Naive thymus-derived CD4-positive, alpha-beta T cell (primary cell): ENCODE measurements at regions not wholly inside any gene's neighbourhood (a gene's known extent, or its start where the extent isn't known, plus 50 kb on each side); places are given as distances from the start of the nearest gene placed in this dataset.

Experiments used
- ATAC-seq: fragments of 150-1000 bp; cut with Tn5 transposase; 2 replicates; pipeline ENCODE4 v1.10.0; 2021; ENCODE audit warnings: mild to moderate bottlenecking, moderate library complexity
- CTCF ChIA-PET: fragments of 350-600 bp; sonication (Branson Sonifier 250); formaldehyde crosslinking; loops from one replicate; lab custom pipeline; 2021; ENCODE audit warnings: antibody characterized with exemption; lab: Charles Lee
- POLR2A ChIA-PET: fragments of 350-600 bp; sonication (Branson Sonifier 250); formaldehyde crosslinking; loops from one replicate; lab custom pipeline; 2021; ENCODE audit warnings: antibody characterized with exemption, inconsistent platforms; lab: Charles Lee
- DNase-seq, 9 donors: peaks; one replicate each; pipeline versions ENCODE4 v3.0.0 to v3.0.0-alpha.2; 2020 to 2022; ENCODE audit warnings: mixed read lengths in 1 of 9
- H3K27ac ChIP-seq: one replicate; pipeline ENCODE4 v1.7.0; 2013; ENCODE audit warnings: mild to moderate bottlenecking, low read depth, low read length, moderate library complexity
- H3K27me3 ChIP-seq, 2 donors: one replicate each; pipeline ENCODE4 v1.7.0; 2013; ENCODE audit warnings: low read length in 2 of 2, mild to moderate bottlenecking in 2 of 2, moderate library complexity in 2 of 2; ENCODE audit not compliant: control insufficient read depth in 2 of 2, insufficient read depth in 2 of 2
- H3K36me3 ChIP-seq, 3 experiments: 1 replicate in 2 of 3; 2 replicates in 1 of 3; pipeline ENCODE4 v1.7.0; 2013; ENCODE audit warnings: low read length in 3 of 3, mild to moderate bottlenecking in 3 of 3, moderate library complexity in 1 of 3; ENCODE audit not compliant: insufficient read depth in 3 of 3, control insufficient read depth in 2 of 3
- H3K4me1 ChIP-seq, 2 donors: one replicate each; pipeline ENCODE4 v1.7.0; 2013; ENCODE audit warnings: low read length in 2 of 2, mild to moderate bottlenecking in 2 of 2, moderate library complexity in 1 of 2; ENCODE audit not compliant: control insufficient read depth in 2 of 2, insufficient read depth in 2 of 2
- H3K4me3 ChIP-seq: 2 replicates; pipeline ENCODE4 v1.7.0; 2013; ENCODE audit warnings: mild to moderate bottlenecking, low read length
- H3K9me3 ChIP-seq, 3 experiments: 1 replicate in 2 of 3; 2 replicates in 1 of 3; pipeline ENCODE4 v1.7.0; 2013; ENCODE audit warnings: low read length in 3 of 3; ENCODE audit not compliant: control insufficient read depth in 2 of 3
- H3K27ac Mint-ChIP-seq, 9 donors: one replicate each; pipeline ENCODE4 v1.8.0; 2020 to 2022; ENCODE audit warnings: mixed read lengths in 9 of 9, mild to moderate bottlenecking in 8 of 9, moderate library complexity in 5 of 9, inconsistent platforms in 2 of 9
- H3K27me3 Mint-ChIP-seq, 5 donors: one replicate each; pipeline ENCODE4 v1.8.0; 2021 to 2022; ENCODE audit warnings: mixed read lengths in 5 of 5, mild to moderate bottlenecking in 1 of 5
- H3K36me3 Mint-ChIP-seq, 5 donors: one replicate each; pipeline ENCODE4 v1.8.0; 2020 to 2022; ENCODE audit warnings: mixed read lengths in 5 of 5, mild to moderate bottlenecking in 3 of 5, inconsistent platforms in 1 of 5
- H3K4me1 Mint-ChIP-seq, 7 donors: one replicate each; pipeline ENCODE4 v1.8.0; 2020 to 2022; ENCODE audit warnings: mixed read lengths in 7 of 7, mild to moderate bottlenecking in 3 of 7, inconsistent platforms in 1 of 7
- H3K4me3 Mint-ChIP-seq, 10 donors: one replicate each; pipeline ENCODE4 v1.8.0; 2020 to 2022; ENCODE audit warnings: mild to moderate bottlenecking in 10 of 10, mixed read lengths in 10 of 10, moderate library complexity in 6 of 10, inconsistent platforms in 2 of 10
- H3K9me3 Mint-ChIP-seq, 11 donors: one replicate each; pipeline ENCODE4 v1.8.0; 2020 to 2022; ENCODE audit warnings: mixed read lengths in 11 of 11, mild to moderate bottlenecking in 4 of 11, inconsistent platforms in 1 of 11, moderate library complexity in 1 of 11
- intact Hi-C, 2 donors: fragments of 100-400 bp; cut with micrococcal nuclease; formaldehyde crosslinking; loops; one replicate each; pipeline ENCODE4 v1.15.1; 2023

- CTCF ChIA-PET, result no interaction called here
- H3K27ac Mint-ChIP-seq, result no peak overlapping the region
- DNase-seq, result no peak
- no peak overlapping the region for H3K4me3 ChIP-seq
- H3K4me3 Mint-ChIP-seq, result no peak overlapping the region
- no peaks in the 10 kb centered on the region for H3K4me1 Mint-ChIP-seq
- peaks cover 0 to 24% (median 6%) of the 10 kb centered on the region in 11 donors for H3K9me3 Mint-ChIP-seq
- no peak for ATAC-seq
- H3K27ac ChIP-seq, result no peak overlapping the region
- no peaks in the 10 kb centered on the region for H3K4me1 ChIP-seq
- H3K27me3 Mint-ChIP-seq, result peaks cover 0 to 12% (median 0%) of the 10 kb centered on the region in 5 donors
- H3K27me3 ChIP-seq, result no peaks in the 10 kb centered on the region
- POLR2A ChIA-PET, result no interaction called here
- intact Hi-C loops, result no loop called here
- H3K36me3 ChIP-seq, result no peaks in the 10 kb centered on the region
- no peaks in the 10 kb centered on the region for H3K36me3 Mint-ChIP-seq
- H3K9me3 ChIP-seq, result no peaks in the 10 kb centered on the region
Observed at GRCh38 chr5:2370626-2371418, 380.7 kb downstream of the IRX2 start.

GRCh38 chr5:2369178-2369577, 382.3 kb downstream of the IRX2 start:
- DNase-seq (no peak), ATAC-seq (no peak)
- Histone ChIP-seq H3K36me3 (no peaks in the 10 kb centered on the region), H3K27ac (no peak overlapping the region), H3K9me3 (no peaks in the 10 kb centered on the region), H3K4me3 (no peak overlapping the region), H3K27me3 (no peaks in the 10 kb centered on the region), H3K4me1 (no peaks in the 10 kb centered on the region)
- no peak overlapping the region for H3K4me3 Mint-ChIP-seq
- no peak overlapping the region for H3K27ac Mint-ChIP-seq
- POLR2A ChIA-PET, result no interaction called here
- H3K9me3 Mint-ChIP-seq, result peaks cover 0 to 26% (median 7%) of the 10 kb centered on the region in 11 donors
- intact Hi-C loops, result no loop called here
- CTCF ChIA-PET, result no interaction called here
- H3K4me1 Mint-ChIP-seq, result no peaks in the 10 kb centered on the region
- peaks cover 0 to 11% (median 5%) of the 10 kb centered on the region in 5 donors for H3K27me3 Mint-ChIP-seq
- H3K36me3 Mint-ChIP-seq, result no peaks in the 10 kb centered on the region

- CTCF ChIA-PET, result no interaction called here
- no peaks in the 10 kb centered on the region for H3K9me3 ChIP-seq
- ATAC-seq (no peak), DNase-seq (no peak)
- no peak overlapping the region for H3K4me3 ChIP-seq
- no peaks in the 10 kb centered on the region for H3K4me1 ChIP-seq
- H3K36me3 ChIP-seq, result no peaks in the 10 kb centered on the region
- no peaks in the 10 kb centered on the region for H3K27me3 ChIP-seq
- H3K9me3 Mint-ChIP-seq, result peaks cover 0 to 25% (median 8%) of the 10 kb centered on the region in 11 donors
- POLR2A ChIA-PET, result no interaction called here
- H3K27ac Mint-ChIP-seq, result no peak overlapping the region
- H3K36me3 Mint-ChIP-seq, result no peaks in the 10 kb centered on the region
- H3K4me1 Mint-ChIP-seq, result no peaks in the 10 kb centered on the region
- H3K27ac ChIP-seq, result no peak overlapping the region
- H3K27me3 Mint-ChIP-seq, result peaks cover 0 to 23% (median 7%) of the 10 kb centered on the region in 5 donors
- intact Hi-C loops, result no loop called here
- no peak overlapping the region for H3K4me3 Mint-ChIP-seq
Observed at GRCh38 chr5:2366816-2367215, 384.7 kb downstream of the IRX2 start.

GRCh38 chr5:2357309-2357708, 394.2 kb downstream of the IRX2 start:
- H3K4me3 Mint-ChIP-seq, result no peak overlapping the region
- H3K4me1 ChIP-seq, result no peaks in the 10 kb centered on the region
- no peaks in the 10 kb centered on the region for H3K9me3 ChIP-seq
- ChIA-PET CTCF (no interaction called here), POLR2A (no interaction called here)
- no peaks in the 10 kb centered on the region for H3K4me1 Mint-ChIP-seq
- H3K4me3 ChIP-seq, result no peak overlapping the region
- ATAC-seq (no peak), DNase-seq (no peak)
- H3K36me3 Mint-ChIP-seq, result no peaks in the 10 kb centered on the region
- peaks cover 0 to 12% (median 4%) of the 10 kb centered on the region in 11 donors for H3K9me3 Mint-ChIP-seq
- peaks cover 0 to 46% (median 0%) of the 10 kb centered on the region in 5 donors for H3K27me3 Mint-ChIP-seq
- intact Hi-C loops, result no loop called here
- H3K27me3 ChIP-seq, result no peaks in the 10 kb centered on the region
- no peaks in the 10 kb centered on the region for H3K36me3 ChIP-seq
- H3K27ac ChIP-seq, result no peak overlapping the region
- no peak overlapping the region for H3K27ac Mint-ChIP-seq

- Mint-ChIP-seq H3K27me3 (peaks cover 0 to 37% (median 3%) of the 10 kb centered on the region in 5 donors), H3K27ac (no peak overlapping the region), H3K36me3 (no peaks in the 10 kb centered on the region), H3K4me1 (no peaks in the 10 kb centered on the region), H3K9me3 (peaks cover under 1 to 15% (median 5%) of the 10 kb centered on the region in 11 donors), H3K4me3 (no peak overlapping the region)
- Histone ChIP-seq H3K27ac (no peak overlapping the region), H3K27me3 (no peaks in the 10 kb centered on the region), H3K36me3 (no peaks in the 10 kb centered on the region), H3K4me3 (no peak overlapping the region), H3K4me1 (no peaks in the 10 kb centered on the region), H3K9me3 (no peaks in the 10 kb centered on the region)
- ATAC-seq (no peak), DNase-seq (no peak)
- CTCF ChIA-PET, result no interaction called here
- intact Hi-C loops, result no loop called here
- POLR2A ChIA-PET, result no interaction called here
Observed at GRCh38 chr5:2355859-2356258, 395.6 kb downstream of the IRX2 start.

GRCh38 chr5:2353871-2354440, 397.5 kb downstream of the IRX2 start:
- intact Hi-C loops, result no loop called here
- Histone ChIP-seq H3K27me3 (no peaks in the 10 kb centered on the region), H3K27ac (no peak overlapping the region), H3K4me1 (no peaks in the 10 kb centered on the region), H3K36me3 (no peaks in the 10 kb centered on the region), H3K4me3 (no peak overlapping the region), H3K9me3 (no peaks in the 10 kb centered on the region)
- peaks cover 0 to 37% (median 3%) of the 10 kb centered on the region in 5 donors for H3K27me3 Mint-ChIP-seq
- peaks cover 0 to 15% (median 8%) of the 10 kb centered on the region in 11 donors for H3K9me3 Mint-ChIP-seq
- no peaks in the 10 kb centered on the region for H3K36me3 Mint-ChIP-seq
- no peaks in the 10 kb centered on the region for H3K4me1 Mint-ChIP-seq
- no peak overlapping the region for H3K27ac Mint-ChIP-seq
- no peak for ATAC-seq
- ChIA-PET POLR2A (no interaction called here), CTCF (no interaction called here)
- DNase-seq, result no peak
- no peak overlapping the region for H3K4me3 Mint-ChIP-seq

- peaks cover 0 to 37% (median 3%) of the 10 kb centered on the region in 5 donors for H3K27me3 Mint-ChIP-seq
- no peak for ATAC-seq
- Histone ChIP-seq H3K9me3 (no peaks in the 10 kb centered on the region), H3K36me3 (no peaks in the 10 kb centered on the region), H3K4me1 (no peaks in the 10 kb centered on the region), H3K4me3 (no peak overlapping the region), H3K27me3 (no peaks in the 10 kb centered on the region), H3K27ac (no peak overlapping the region)
- H3K4me3 Mint-ChIP-seq, result no peak overlapping the region
- H3K36me3 Mint-ChIP-seq, result no peaks in the 10 kb centered on the region
- no peaks in the 10 kb centered on the region for H3K4me1 Mint-ChIP-seq
- POLR2A ChIA-PET, result no interaction called here
- H3K9me3 Mint-ChIP-seq, result peaks cover 0 to 15% (median 8%) of the 10 kb centered on the region in 11 donors
- DNase-seq, result no peak
- no peak overlapping the region for H3K27ac Mint-ChIP-seq
- CTCF ChIA-PET, result no interaction called here
- intact Hi-C loops, result no loop called here
Observed at GRCh38 chr5:2353211-2353610, 398.3 kb downstream of the IRX2 start.
